K562 (cell line): ENCODE measurements at regions not wholly inside any gene's neighbourhood (a gene's known extent, or its start where the extent isn't known, plus 50 kb on each side); places are given as distances from the start of the nearest gene placed in this dataset.

Experiments
- ATAC-seq: fragments of 200-7000 bp; cut with Tn5 transposase; 3 replicates; pipeline ENCODE4 v1.9.1; 2020; ENCODE audit warnings: moderate library complexity
- BruUV-seq: library from RNA; stranded (reverse); fragments of 400-500 nt; replicated peaks from 2 replicates; lab custom pipeline; 2021; lab: Mats Ljungman, UMichigan
- CTCF ChIA-PET: fragments of 300-600 bp; formaldehyde crosslinking; extraction: SDS; loops from one replicate; lab custom pipeline; 2021; ENCODE audit warnings: low intra/inter-chr PET ratio; lab: Yijun Ruan, JAX
- POLR2A ChIA-PET: fragments of 300-600, 350-650 bp; sonication (Branson Sonifier 250); formaldehyde crosslinking; extraction: SDS; loops from one replicate; lab custom pipeline; 2021; ENCODE audit warnings: antibody characterized with exemption, inconsistent platforms; lab: Yijun Ruan, JAX
- DNase-seq, 4 experiments: peaks; one replicate each; pipeline versions ENCODE4 v3.0.0 to v3.0.0-alpha.2; 2011 to 2018; ENCODE audit warnings: low spot score in 3 of 4, mixed read lengths in 3 of 4; ENCODE audit errors: extremely low read depth in 1 of 4
- FAIRE-seq: peaks from 2 replicates; lab custom pipeline; 2011; peaks lifted over from hg19 to GRCh38; lab: Jason Lieb, UNC
- H2AFZ ChIP-seq: 2 replicates; pipeline ENCODE4 v1.6.0; 2011; ENCODE audit warnings: low read depth, low read length, control low read depth, inconsistent platforms
- H3K27ac ChIP-seq: fragments of 200-600 bp; 3 replicates; pipeline ENCODE4 v1.8.0; 2011; ENCODE audit warnings: low read depth, mild to moderate bottlenecking, control low read depth, inconsistent platforms, low read length, moderate library complexity, mixed read lengths; ENCODE audit errors: extremely low read depth
- H3K27me3 ChIP-seq, 2 experiments: fragments of 300-600 bp in 1 of 2; 2 replicates in 1 of 2; 3 replicates in 1 of 2; pipeline versions ENCODE4 v1.6.0 to v1.8.0; 2011; ENCODE audit warnings: inconsistent platforms in 2 of 2, low read length in 2 of 2, mild to moderate bottlenecking in 1 of 2, mixed read lengths in 1 of 2, moderate library complexity in 1 of 2; ENCODE audit not compliant: control insufficient read depth in 2 of 2, insufficient read depth in 2 of 2
- H3K36me3 ChIP-seq: fragments of 300-600 bp; 3 replicates; pipeline ENCODE4 v1.8.0; 2011; ENCODE audit warnings: mild to moderate bottlenecking, low read length, inconsistent platforms; ENCODE audit not compliant: control insufficient read depth, insufficient read depth
- H3K4me1 ChIP-seq, 2 experiments: fragments of 200-600 bp in 1 of 2; replicated peaks in 1 of 2; 2 replicates in 1 of 2; 3 replicates in 1 of 2; pipeline versions ENCODE4 v1.5.1 to v1.8.0; 2011; ENCODE audit warnings: inconsistent platforms in 2 of 2, low read length in 2 of 2, mild to moderate bottlenecking in 1 of 2, mixed read lengths in 1 of 2, moderate library complexity in 1 of 2; ENCODE audit not compliant: control insufficient read depth in 2 of 2, insufficient read depth in 2 of 2
- H3K4me2 ChIP-seq: 2 replicates; pipeline ENCODE4 v1.6.1; 2011; ENCODE audit warnings: low read length, control low read depth, inconsistent platforms, mixed read lengths; ENCODE audit not compliant: insufficient read depth
- H3K4me3 ChIP-seq: fragments of 200-600 bp; sonication (generic), shearing (Covaris generic); 2 replicates; pipeline ENCODE4 v1.5.1; 2016; ENCODE audit warnings: control low read depth, inconsistent platforms
- H3K79me2 ChIP-seq: fragments of 200-600 bp; 3 replicates; pipeline ENCODE4 v1.8.0; 2011; ENCODE audit warnings: low read length, inconsistent platforms; ENCODE audit not compliant: control insufficient read depth, insufficient read depth
- H3K9ac ChIP-seq, 2 experiments: 2 replicates each; pipeline versions ENCODE4 v1.6.0 to v1.6.1; 2011; ENCODE audit warnings: low read depth in 2 of 2, low read length in 2 of 2, control low read depth in 1 of 2, inconsistent platforms in 1 of 2, mild to moderate bottlenecking in 1 of 2, mixed read lengths in 1 of 2; ENCODE audit not compliant: insufficient read depth in 1 of 2
- H3K9me1 ChIP-seq: one replicate; pipeline ENCODE4 v1.6.0; 2011; ENCODE audit warnings: inconsistent platforms, mild to moderate bottlenecking, low read length, moderate library complexity; ENCODE audit not compliant: control insufficient read depth, insufficient read depth
- H3K9me3 ChIP-seq: replicated peaks from 2 replicates; pipeline ENCODE4 v1.5.1; 2011; ENCODE audit warnings: low read depth, low read length, inconsistent platforms; ENCODE audit not compliant: control insufficient read depth, insufficient read depth
- H4K20me1 ChIP-seq: replicated peaks from 2 replicates; pipeline ENCODE4 v1.6.1; 2011; ENCODE audit warnings: low read length, inconsistent platforms, mixed read lengths; ENCODE audit not compliant: control insufficient read depth, insufficient read depth
- CBX8 ChIP-seq: fragments of 200-600 bp; sonication (generic); IDR thresholded peaks from 2 replicates; pipeline ENCODE4 v1.6.1; 2012; ENCODE audit warnings: borderline replicate concordance, mixed run types, low read depth, mild to moderate bottlenecking, moderate library complexity, mixed read lengths, low read length, control low read depth, inconsistent platforms; ENCODE audit not compliant: poor library complexity, severe bottlenecking; ENCODE audit errors: extremely low read depth
- ETS1 ChIP-seq: conservative IDR thresholded peaks from 2 replicates; pipeline ENCODE4 v1.6.1; 2011; ENCODE audit warnings: low read depth, mild to moderate bottlenecking, low read length; ENCODE audit not compliant: control insufficient read depth
- ETS2 ChIP-seq: IDR thresholded peaks from 2 replicates; pipeline ENCODE4 v1.6.1; 2016; ENCODE audit warnings: borderline replicate concordance, missing genetic modification characterization, mild to moderate bottlenecking, moderate library complexity, missing compliant biosample characterization; ENCODE audit not compliant: poor library complexity, severe bottlenecking
- SLC30A9 ChIP-seq: fragments of 250-450 bp; sonication (Bioruptor Pico); IDR thresholded peaks from 2 replicates; pipeline ENCODE4 v1.8.0; 2022; ENCODE audit warnings: mild to moderate bottlenecking, moderate library complexity
- ZNF449 ChIP-seq: fragments of 250-450 bp; sonication (Bioruptor Pico); IDR thresholded peaks from 2 replicates; pipeline ENCODE4 v1.8.0; 2022; ENCODE audit warnings: moderate library complexity, mild to moderate bottlenecking, inconsistent platforms
- WGBS: fragments of 100-300 bp; shearing (Covaris generic); methylation state at CpG from one replicate; pipeline ENCODE4 v1.1.6; 2016; ENCODE audit warnings: low coverage, mixed read lengths; ENCODE audit not compliant: insufficient coverage; ENCODE audit errors: missing lambda C conversion rate; 5-methylcytosine and 5-hydroxymethylcytosine counted together
- in situ Hi-C: fragments of 300-500 bp; cut with MboI; formaldehyde crosslinking; loops from 4 replicates; pipeline ENCODE4 v1.15.0; 2018; ENCODE audit warnings: inconsistent platforms, mixed read lengths
- intact Hi-C: fragments of 100-400 bp; cut with micrococcal nuclease; formaldehyde crosslinking; loops from 2 replicates; pipeline ENCODE4 v1.14.2; 2022
- TF ChIP-seq, protein P1 (sequence below): IDR thresholded peaks from 2 replicates; pipeline ENCODE4 v1.6.1; 2012; ENCODE audit warnings: low read depth, low read length, improper control_type of control experiment, borderline replicate concordance
- TF ChIP-seq, protein P2 (sequence below): sonication (generic); formaldehyde crosslinking; IDR thresholded peaks from 2 replicates; pipeline ENCODE4 v1.8.1; 2022; ENCODE audit warnings: missing genetic modification reagents

GRCh38 chr4:56200275-56200674 lies 187.0 kb downstream of the AASDH start:
- no peak for DNase-seq
- TF ChIP-seq CBX8 (peak; percentile 64), ZNF449 (CRISPR knock-in tag) (no peak)
- Histone ChIP-seq H2AFZ (no peak overlapping the region), H3K79me2 (no peaks in the 10 kb centered on the region), H3K4me2 (no peak overlapping the region), H4K20me1 (no peaks in the 10 kb centered on the region; the same call in 1 of the 2 replicates), H3K27me3 (peaks cover 12 to 16% of the 10 kb centered on the region in 2 experiments), H3K4me1 (no peaks in the 10 kb centered on the region), H3K9me1 (no peaks in the 10 kb centered on the region), H3K27ac (no peak overlapping the region), H3K9me3 (no peaks in the 10 kb centered on the region), H3K4me3 (no peak overlapping the region), H3K36me3 (no peaks in the 10 kb centered on the region), H3K9ac (no peak overlapping the region)
- 0% methylated on average over 1 of the region's 1 CpG for WGBS
- intact Hi-C loops (no loop called here), in situ Hi-C loops (no loop called here)
- no peak for ATAC-seq
- no peak for FAIRE-seq
- ChIA-PET CTCF (no interaction called here), POLR2A (no interaction called here)
- BruUV-seq = no TSS peak

- H3K9ac ChIP-seq = no peak overlapping the region
- no peaks in the 10 kb centered on the region for H3K79me2 ChIP-seq
- DNase-seq (no peak), FAIRE-seq (no peak), ATAC-seq (no peak)
- no peaks in the 10 kb centered on the region for H4K20me1 ChIP-seq
- in situ Hi-C loops = no loop called here
- no peaks in the 10 kb centered on the region for H3K9me1 ChIP-seq
- POLR2A ChIA-PET = no interaction called here
- H3K36me3 ChIP-seq = no peaks in the 10 kb centered on the region
- no peak overlapping the region for H2AFZ ChIP-seq
- CTCF ChIA-PET = no interaction called here
- no peaks in the 10 kb centered on the region for H3K4me1 ChIP-seq
- peaks cover 9 to 12% of the 10 kb centered on the region in 2 experiments; a peak in 4 of 5 replicates for H3K27me3 ChIP-seq
- H3K9me3 ChIP-seq = no peaks in the 10 kb centered on the region
- no peak overlapping the region for H3K27ac ChIP-seq
- no peak overlapping the region for H3K4me2 ChIP-seq
- no peak overlapping the region for H3K4me3 ChIP-seq
- 0% methylated on average over 2 of the region's 2 CpGs for WGBS
- BruUV-seq = no TSS peak
- no peak for TF ChIP-seq SLC30A9 (CRISPR knock-in tag)
- TF ChIP-seq, protein P1, sequence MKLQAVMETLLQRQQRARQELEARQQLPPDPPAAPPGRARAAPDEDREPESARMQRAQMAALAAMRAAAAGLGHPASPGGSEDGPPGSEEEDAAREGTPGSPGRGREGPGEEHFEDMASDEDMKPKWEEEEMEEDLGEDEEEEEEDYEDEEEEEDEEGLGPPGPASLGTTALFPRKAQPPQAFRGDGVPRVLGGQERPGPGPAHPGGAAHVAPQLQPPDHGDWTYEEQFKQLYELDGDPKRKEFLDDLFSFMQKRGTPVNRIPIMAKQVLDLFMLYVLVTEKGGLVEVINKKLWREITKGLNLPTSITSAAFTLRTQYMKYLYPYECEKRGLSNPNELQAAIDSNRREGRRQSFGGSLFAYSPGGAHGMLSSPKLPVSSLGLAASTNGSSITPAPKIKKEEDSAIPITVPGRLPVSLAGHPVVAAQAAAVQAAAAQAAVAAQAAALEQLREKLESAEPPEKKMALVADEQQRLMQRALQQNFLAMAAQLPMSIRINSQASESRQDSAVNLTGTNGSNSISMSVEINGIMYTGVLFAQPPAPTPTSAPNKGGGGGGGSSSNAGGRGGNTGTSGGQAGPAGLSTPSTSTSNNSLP = no peak
- no peak for TF ChIP-seq ETS1
- peak; percentile 52 for TF ChIP-seq CBX8
- no peak for TF ChIP-seq ETS2 (tag)
- TF ChIP-seq, protein P2, sequence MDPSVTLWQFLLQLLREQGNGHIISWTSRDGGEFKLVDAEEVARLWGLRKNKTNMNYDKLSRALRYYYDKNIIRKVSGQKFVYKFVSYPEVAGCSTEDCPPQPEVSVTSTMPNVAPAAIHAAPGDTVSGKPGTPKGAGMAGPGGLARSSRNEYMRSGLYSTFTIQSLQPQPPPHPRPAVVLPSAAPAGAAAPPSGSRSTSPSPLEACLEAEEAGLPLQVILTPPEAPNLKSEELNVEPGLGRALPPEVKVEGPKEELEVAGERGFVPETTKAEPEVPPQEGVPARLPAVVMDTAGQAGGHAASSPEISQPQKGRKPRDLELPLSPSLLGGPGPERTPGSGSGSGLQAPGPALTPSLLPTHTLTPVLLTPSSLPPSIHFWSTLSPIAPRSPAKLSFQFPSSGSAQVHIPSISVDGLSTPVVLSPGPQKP (CRISPR knock-in tag) = no peak
- TF ChIP-seq, all 486 proteins: peak for 1
- intact Hi-C loops = no loop called here
Measured at GRCh38 chr4:56198265-56198664, 189.0 kb downstream of the AASDH start.
